ENCODE measurements at regions not wholly inside any gene's neighbourhood (a gene's known extent, or its start where the extent isn't known, plus 50 kb on each side); places are given as distances from the start of the nearest gene placed in this dataset.
A peak's percentile ranks its signal among the peaks of the same experiment; 100 is the strongest.
"Not testable (repeated sequence)": the region's sequence is repeated elsewhere in the genome, so short reads cannot be mapped to it uniquely, and the experiment has no call there.

DNA sequence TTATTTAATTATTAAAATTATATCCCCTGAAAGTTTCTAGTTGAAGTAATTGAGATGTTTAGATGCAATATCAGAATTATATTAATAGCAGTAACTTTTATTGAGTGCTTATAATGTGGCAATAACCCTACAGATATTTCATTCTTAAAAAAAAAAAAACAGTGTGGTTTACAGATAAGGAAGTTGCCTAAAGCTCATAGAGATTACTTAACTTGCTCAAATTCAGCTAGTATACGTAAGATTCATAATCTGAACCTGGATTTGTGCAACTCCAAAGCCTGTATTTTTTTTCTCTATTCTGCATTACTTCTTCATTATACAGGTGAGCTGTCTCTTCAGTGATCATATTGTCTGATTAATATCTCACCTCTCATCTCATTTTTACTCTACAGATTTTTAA, 156.0 kb upstream of the PTBP2 start:
- DNase-seq: no peak

DNA sequence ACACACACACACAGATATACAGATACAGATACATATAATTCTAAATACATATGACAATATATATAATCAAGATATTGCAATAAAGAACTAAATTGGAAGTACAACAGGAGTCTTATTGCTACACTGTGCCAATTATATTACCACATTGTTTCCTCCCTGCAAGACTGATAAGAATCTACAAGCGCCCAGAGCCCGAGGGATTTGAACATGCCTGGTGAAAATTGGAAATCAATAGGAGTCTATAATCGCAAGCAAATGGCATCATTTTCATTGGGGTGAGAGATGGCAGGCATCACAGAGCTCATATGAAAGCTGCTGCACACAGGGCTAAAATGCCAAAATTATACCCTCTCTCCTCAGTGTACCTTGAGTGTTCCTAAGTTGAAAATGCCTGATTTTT, 152.9 kb upstream of the PTBP2 start:
- DNase-seq: no peak

DNA sequence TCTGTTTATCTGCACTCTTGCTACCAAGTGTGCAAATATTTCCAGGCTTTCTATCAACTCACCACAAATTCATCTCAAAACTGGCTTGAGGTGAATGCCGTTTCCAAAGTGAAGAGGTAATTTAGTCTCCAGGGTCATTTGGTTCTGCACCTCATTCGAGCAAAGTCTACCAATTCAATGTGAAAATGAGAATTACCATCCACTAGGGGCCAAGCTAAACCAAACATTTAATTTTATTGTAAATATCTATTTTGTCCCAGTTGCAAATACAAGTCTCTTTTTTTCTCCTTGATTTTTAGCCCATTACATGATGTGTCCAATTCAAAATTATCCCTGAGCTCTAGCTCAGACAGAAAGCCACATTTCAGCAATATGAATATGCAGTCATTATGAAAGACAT, 152.3 kb upstream of the PTBP2 start:
- no peak for DNase-seq

DNA sequence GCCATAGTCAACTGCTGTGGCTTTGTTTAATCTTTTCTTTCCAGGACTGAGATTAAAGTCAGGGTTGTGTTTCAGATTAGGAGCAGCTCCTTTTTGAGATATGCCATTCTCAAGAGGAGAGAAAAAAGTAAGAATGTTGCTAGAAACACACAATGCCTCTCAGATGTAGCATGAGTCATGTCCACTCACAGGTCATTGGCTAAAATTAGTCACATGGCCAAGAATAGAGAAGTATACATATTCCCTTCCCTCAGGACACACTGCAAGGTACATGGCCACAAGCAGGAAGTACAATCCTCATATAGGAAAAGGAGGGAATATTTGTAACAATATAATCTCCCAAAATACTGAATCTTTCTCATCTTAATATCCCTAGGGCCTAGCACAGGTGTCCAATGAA, 141.9 kb upstream of the PTBP2 start:
- DNase-seq: no peak

DNA sequence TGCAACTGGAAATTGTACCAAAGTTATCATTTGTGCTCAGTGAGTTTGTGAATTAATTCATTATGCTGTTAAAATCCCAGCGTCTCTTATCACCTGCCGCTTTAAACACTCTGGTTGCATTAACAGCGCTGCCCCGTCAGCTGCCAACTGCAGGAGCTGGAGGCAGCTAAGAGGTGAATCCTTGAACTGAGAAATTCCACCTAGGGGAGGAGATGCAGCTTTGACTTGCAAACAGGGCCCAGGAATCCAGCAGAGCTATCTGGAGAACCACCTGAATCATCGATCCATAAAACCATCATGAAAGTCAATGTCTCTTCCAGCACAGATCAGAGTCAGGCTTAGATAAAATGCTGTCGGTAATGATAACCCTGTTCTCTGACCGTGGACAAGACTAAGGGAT, 140.7 kb upstream of the PTBP2 start:
- DNase-seq: no peak

DNA sequence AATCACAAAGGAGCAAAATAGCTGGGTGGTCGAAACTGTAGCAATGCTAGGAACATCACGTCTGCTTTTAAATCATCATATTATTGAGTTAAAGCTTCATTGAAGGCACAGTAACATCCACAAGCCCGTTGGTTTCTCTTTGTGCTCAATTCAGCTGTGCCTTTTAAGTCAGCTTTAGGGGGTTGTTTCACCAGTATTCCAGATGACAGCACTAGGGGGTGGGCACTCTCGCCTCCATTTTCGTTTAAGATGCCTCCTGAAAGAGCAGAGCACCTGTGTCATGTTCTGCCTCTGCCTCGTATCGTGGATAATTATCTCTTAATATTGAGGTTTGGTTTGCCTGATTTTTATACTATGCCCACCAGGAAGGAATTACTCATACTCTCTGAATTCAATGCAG, 139.8 kb upstream of the PTBP2 start:
- DNase-seq: no peak

DNA sequence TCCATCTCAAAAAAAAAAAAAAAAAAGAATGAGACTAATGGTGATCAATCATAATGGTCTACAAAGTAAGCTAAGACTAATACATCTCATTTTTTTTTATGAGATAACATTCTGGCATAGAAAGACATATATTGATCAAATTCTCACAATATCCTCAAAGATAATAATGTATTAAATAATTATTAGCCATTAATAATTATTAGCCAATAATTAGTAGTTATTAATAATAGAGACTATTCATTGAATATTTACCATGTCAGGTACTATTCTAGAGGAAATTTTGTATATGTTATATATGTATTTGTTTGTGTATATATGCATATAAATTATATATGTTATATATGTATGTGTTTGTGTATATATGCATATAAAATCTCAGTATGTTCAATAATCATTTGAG, 137.7 kb upstream of the PTBP2 start:
- no peak for DNase-seq

DNA sequence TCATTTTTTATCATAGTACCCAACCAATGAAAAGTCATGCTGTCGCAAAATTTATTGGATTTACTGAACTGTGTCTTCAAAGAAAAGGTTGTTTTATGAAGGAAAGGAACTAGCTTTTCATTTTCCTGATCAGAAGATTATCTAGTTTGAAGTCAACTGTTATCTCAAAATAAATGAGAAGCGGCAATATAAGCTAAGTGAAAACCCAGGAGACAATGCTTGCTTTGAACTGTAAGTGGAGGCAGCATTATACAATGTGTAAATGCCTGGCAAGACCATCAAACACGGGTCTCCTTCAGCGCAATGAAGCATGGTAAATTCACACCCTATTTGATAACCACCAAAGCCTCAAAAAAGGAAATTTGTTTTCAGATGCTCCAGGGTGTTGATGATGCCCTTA, 134.4 kb upstream of the PTBP2 start:
- no peak for DNase-seq

DNA sequence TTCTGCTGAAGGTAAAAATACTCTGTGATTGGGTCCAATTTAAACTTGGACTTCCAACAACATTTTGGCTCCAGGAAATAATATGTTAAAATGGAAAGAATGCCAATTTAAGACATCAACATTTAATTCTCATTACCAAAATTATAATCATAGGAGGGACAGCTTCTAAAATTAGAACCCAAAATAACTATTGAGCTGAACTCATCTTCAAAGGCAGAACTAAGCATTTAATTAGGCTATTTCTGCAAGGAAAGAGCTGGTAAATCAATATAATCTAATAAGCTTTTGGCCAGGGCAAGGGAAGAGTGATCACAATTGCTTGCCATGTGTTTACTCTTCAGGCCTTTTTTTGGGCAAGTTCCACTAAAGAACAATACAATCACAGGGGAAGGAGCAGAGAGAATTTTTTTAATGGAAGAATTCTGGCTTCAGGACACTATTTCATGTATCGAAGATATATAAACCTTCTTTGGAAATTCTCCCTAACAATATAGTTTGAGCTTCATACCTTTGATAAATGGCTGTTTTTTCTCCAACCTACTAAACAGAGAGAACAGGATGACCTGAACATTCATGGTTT, 133.1 kb upstream of the PTBP2 start:
- DNase-seq: no peak

DNA sequence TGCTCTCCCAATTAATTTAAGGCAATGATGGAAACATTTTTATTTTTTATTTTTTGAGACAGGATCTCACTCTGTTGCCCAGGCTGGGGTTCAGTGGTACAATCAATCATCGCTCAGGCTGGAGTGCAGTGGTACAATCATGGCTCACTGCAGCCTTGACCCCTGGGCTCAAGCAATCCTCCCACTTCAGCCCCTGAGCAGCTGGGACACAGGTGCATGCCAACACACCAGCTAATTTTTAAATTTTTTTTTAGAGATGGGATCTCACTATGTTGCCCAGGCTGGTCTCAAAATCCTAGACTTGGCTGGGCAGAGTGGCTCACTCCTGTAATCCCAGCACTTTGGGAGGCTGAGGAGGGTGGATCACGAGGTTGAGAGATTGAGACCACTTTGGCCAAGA, 126.1 kb upstream of the PTBP2 start:
- DNase-seq: not testable (repeated sequence)

DNA sequence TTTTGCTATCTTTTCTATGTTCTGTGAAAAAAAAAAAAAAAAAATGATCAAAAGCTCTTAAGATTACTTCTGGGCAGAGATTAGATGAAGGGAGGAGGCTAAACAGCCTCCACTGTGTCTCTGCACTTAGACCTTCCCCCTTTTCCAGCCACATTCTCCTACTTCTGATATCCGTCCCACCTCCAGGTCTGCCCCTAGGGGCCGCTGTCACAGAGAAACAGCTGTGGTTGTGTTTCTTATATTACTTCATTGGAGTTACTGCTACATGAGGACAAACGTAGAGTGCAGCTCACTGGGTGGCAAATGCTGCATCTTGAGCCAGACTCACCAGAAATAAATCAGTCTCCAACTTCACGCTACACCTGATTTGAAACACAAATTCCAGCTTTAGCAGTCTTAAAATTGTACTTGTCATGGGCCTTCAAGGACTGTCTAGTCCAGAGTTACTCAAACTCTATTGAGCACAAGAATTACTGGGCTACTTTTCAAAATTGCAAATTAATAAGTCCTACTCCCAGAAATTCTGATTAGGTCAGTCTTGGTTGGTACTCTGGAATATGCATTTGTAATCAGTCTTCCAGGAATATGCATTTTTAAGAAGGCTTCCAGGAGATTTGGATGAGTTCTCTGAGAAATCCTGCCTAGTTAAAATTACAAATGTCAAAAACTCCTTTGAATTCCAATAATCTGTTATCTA, 125.2 kb upstream of the PTBP2 start:
- DNase-seq: peak; percentile 27

DNA sequence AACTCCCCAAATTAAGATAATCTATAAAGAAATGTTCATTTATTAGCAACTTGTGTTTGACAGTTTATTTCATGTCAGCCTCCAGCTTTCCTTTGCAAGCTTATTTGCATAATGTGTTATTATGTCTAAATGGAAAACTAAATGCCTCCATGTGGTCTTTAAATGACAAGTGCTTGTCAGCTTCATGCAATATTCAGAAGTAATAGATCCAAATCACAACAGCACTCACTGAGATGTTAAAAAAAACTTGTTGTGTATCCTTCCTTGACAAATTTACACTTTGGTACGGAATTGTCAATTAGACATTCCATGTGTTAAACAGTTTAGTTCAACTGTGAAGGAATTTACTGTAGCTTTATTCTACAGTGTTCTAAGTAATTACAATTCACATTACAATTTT, 124.4 kb upstream of the PTBP2 start:
- DNase-seq: no peak

DNA sequence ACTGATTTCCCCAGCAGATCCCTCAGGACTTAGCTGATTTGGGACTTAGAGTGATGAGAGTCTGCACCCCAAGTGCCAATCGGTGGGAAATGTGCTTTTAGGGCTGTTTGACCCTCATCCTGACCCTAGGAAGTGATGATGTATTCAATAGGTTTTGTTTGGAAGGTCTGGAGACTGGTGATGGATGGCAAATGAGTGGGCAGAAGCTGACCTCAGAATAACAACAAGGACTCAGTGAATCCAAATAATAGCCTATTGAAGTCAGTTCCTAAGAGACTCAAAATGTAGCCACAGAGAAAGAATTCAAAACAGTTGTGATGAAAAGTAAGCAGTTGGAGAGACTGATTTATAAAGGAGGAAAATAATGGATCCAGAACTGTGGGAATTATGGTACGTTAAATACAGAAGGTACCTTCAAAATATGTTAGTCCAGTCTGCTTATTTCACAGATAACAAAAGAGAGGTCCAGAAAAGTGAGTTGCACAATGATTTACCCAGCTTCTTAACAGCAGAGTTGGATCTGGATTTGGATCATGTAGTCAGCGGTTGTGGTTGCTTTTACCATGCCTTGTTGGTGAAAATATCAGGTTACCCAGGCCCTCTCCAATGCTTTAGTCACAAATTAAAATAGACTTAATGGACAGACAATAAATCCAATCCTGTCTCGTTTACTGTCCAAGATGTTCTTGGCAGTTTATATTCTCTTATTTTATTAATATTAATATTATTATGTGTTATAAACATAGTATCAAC, 123.0 kb upstream of the PTBP2 start:
- DNase-seq: no peak

DNA sequence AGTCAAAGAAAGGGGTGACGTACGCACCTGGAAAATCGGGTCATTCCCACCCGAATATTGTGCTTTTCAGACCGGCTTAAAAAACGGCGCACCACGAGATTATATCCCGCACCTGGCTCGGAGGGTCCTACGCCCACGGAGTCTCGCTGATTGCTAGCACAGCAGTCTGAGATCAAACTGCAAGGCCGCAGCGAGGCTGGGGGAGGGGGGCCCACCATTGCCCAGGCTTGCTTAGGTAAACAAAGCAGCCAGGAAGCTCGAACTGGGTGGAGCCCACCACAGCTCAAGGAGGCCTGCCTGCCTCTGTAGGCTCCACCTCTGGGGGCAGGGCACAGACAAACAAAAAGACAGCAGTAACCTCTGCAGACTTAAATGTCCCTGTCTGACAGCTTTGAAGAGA, 117.0 kb upstream of the PTBP2 start:
- DNase-seq: not testable (repeated sequence)

DNA sequence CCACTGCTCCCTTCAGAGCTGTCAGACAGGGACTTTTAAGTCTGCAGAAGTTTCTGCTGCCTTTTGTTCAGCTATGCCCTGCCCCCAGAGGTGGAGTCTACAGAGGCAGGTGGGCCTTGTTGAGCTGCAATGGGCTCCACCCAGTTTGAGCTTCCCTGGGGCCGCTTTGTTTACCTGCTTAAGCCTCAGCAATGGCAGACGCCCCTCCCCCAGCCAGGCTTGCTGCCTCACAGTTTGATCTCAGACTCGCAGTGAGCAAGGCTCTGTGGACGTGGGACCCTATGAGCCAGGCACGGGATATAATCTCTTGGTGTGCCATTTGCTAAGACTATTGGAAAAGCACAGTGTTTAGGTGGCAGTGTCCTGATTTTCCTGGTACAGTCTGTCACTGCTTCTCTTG, 104.2 kb upstream of the PTBP2 start:
- not testable (repeated sequence) for DNase-seq

DNA sequence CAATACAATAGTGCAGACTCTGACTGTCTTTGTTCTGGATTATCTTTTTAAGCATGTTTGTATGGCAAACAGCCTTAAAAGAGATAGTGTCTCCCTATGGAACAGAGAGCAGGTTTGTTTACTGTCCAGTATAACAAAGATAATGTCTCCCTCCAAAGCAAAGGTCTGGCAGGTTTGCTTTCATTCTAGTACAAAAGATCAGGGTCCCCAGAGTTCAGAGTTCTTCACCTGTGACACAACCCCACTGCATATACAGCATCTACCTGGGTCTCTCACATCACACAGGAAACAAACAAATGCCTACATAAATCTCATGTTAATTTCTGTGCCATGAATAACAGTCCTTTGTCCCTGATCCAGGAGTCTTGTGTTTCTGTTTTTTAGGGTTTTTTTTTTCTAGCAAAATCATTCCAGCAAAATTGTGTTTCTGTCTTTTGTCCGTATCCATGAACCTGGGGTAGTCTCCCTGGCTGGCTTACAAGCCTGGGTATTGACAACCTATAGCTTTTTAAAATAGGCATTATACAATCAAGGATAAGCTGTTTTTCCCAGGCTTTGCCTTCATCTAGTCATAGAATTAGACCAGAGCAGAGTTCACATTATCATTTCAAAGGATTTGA, 89.4 kb upstream of the PTBP2 start:
- no peak for DNase-seq

DNA sequence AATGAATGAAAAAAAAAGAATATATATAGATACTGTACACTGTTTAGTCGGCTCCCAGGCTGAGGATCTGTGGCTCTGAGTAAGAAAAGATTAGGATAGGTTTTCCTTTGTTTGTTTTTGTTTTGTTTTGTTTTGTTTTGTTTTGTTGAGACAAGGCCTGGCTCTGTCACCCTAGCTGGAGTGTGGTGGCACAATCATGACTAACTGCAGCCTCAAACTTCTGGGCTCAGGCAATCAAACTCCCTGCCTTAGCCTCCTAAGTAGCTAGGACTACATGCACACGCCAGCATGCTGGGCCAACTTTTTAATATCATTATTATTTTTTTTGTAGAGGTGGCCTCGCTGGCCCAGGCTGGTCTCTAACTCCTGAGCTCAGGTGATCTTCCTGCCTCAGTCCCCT, 87.9 kb upstream of the PTBP2 start:
- no peak for DNase-seq

DNA sequence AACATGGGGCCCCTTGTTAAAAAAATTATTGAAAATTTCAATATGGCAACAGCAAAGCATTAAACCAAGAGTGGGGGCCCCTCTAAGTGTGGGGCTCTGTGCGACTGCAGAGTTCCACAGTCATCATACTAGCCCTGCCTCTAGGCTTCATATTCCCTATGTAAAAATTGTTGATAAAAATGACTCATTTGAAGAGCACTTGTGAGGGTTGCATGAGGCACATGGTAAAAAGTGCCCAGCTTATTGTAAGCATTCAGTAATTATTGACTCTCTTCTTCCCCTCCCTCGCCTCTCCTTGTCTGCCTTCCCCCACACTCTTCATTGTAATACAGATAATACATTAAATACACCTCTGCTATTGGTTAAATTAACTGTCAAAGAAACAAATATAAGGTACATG, 86.7 kb upstream of the PTBP2 start:
- DNase-seq: no peak

DNA sequence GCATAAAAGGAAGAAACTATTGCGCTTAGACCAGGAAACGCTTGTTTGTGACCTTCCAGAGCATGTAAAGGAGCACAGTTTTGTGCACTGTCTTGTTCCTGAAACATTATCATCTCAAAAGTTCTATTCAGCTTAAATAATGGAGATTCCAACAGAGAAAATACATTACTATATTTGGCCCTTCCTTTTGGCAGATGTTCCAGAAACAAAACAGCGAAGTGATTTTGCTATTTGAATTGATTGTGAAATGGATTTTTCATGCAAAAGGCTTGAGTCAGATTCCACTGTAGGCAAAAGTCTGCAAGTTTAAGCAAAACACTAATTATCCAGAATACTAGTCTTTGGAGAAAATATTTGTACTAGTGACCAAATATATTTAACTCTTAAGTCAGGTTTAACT, 80.3 kb upstream of the PTBP2 start:
- DNase-seq: no peak

DNA sequence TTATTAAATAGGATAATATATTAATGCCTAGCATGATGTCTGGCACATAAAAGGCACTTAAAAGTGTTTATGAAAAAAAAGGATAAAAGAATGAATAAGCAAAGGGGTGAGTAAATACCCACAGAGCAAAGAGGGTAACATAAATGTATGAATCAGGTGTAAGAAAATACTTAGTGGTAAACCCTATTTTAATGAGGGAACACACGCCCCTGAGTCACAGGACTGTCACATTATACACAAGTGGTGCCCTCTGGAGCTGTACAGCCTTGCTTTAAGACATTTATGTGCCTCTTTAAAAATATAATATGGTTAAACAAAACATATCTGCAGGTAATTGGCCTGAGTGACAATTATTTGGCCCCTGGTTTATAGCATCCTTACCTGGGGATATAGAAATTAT, 78.1 kb upstream of the PTBP2 start:
- DNase-seq: no peak

DNA sequence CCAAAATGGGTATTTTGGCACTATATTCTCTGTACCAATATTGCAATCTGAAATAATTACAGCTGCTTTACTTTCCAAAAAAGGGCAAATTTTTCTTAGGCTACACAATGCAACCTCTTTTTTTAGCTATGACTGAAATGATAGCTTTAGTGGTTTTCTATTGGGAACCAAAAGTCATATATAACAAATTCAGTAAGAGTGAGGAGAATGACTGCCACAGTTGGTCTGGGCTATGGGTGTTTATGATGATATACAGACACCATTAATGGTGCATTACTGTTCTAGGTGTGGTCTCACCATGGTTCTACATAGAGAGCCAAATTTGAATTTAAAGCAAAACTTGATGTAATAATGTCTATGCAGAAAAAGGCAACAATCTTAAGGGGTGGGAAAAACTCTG, 72.3 kb upstream of the PTBP2 start:
- DNase-seq: no peak

DNA sequence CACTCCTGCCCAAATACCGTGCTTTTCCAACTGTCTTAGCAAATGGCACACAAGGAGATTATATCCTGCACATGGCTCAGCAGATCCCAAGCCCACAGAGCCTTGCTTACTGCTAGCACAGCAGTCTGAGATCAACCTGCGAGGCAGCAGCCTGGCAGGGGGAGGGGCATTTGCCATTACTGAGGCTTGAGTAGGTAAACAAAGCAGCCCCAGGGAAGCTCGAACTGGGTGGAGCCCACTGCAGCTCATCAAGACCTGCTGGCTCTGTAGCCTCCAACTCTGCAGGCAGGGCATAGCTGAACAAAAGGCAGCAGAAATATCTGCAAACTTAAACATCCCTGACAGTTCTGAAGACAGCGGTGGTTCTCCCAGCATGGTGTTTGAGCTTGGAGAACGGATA, 70.1 kb upstream of the PTBP2 start:
- DNase-seq: no peak

DNA sequence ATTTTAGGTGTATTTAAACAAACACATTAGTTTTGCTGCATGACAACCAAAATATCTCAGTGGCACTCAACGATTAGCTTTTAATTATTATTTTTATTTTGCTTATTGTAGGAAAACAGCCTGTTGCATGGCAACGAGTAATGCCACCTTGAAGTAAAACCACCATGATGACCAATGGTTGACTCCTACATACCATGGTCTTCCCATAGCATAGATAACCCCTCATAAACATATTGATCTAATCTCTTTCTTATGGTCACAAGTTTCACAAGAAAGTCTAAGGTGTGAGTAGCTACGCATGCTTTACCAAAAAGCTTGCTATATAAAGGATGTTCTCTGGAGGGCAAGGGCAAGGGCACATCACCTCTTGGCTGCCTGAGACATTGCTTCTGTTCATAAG, 61.5 kb upstream of the PTBP2 start:
- no peak for DNase-seq

DNA sequence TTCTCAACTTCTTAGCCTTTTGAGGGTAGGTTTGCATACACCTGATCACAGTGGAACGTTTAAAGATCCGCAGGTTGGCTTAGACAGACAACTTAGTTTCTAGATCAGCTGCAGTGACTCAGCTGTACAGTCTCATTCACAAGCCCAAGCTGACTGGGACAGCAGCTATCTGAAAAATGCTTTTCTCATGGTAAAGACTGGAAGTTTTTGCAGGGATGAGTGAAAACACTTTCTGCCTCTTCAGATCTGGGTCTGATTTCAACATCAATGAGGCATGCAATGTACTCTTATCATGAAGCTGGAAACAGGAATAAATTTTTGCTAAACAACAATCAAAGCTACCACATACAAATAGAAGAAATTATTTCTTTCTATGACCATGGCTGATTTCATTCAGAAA, 61.1 kb upstream of the PTBP2 start:
- no peak for DNase-seq

All from femur (tissue), 1 donor.